ENCODE measurements at regions not wholly inside any gene's neighbourhood (a gene's known extent, or its start where the extent isn't known, plus 50 kb on each side); places are given as distances from the start of the nearest gene placed in this dataset.
"Not testable (repeated sequence)": the region's sequence is repeated elsewhere in the genome, so short reads cannot be mapped to it uniquely, and the experiment has no call there.

GRCh38 chr13:18214689-18215088 is 966.9 kb downstream of the TUBA3C start:
- TF ChIP-seq, protein P1, sequence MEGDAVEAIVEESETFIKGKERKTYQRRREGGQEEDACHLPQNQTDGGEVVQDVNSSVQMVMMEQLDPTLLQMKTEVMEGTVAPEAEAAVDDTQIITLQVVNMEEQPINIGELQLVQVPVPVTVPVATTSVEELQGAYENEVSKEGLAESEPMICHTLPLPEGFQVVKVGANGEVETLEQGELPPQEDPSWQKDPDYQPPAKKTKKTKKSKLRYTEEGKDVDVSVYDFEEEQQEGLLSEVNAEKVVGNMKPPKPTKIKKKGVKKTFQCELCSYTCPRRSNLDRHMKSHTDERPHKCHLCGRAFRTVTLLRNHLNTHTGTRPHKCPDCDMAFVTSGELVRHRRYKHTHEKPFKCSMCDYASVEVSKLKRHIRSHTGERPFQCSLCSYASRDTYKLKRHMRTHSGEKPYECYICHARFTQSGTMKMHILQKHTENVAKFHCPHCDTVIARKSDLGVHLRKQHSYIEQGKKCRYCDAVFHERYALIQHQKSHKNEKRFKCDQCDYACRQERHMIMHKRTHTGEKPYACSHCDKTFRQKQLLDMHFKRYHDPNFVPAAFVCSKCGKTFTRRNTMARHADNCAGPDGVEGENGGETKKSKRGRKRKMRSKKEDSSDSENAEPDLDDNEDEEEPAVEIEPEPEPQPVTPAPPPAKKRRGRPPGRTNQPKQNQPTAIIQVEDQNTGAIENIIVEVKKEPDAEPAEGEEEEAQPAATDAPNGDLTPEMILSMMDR (IDR thresholded peaks at IDR 0.05) = not testable (repeated sequence)
- not testable (repeated sequence) for TF ChIP-seq POLR2A (IDR thresholded peaks at IDR 0.05)

Measured in ovary (tissue), 3 donors.